ENCODE measurements at regions not wholly inside any gene's neighbourhood (a gene's known extent, or its start where the extent isn't known, plus 50 kb on each side); places are given as distances from the start of the nearest gene placed in this dataset.

DNA sequence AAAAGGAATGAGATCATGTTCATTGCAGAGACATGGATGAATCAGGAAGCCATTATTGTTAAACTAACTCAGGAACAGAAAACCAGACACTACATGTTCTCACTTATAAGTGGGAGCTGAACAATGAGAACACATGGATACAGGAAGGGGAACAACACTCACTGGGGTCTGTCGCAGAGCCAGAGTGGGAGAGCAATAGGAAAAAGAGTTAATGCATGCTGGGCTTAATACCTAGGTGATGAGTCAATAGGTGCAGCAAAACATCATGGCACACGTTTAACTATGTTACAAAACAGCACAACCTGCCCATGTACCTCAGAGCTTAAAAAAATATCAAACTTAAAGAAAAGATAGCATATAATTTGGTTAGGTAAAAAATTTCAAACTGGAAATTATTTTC is 281.4 kb downstream of the PABPC4L start:
- TF ChIP-seq, protein P1, sequence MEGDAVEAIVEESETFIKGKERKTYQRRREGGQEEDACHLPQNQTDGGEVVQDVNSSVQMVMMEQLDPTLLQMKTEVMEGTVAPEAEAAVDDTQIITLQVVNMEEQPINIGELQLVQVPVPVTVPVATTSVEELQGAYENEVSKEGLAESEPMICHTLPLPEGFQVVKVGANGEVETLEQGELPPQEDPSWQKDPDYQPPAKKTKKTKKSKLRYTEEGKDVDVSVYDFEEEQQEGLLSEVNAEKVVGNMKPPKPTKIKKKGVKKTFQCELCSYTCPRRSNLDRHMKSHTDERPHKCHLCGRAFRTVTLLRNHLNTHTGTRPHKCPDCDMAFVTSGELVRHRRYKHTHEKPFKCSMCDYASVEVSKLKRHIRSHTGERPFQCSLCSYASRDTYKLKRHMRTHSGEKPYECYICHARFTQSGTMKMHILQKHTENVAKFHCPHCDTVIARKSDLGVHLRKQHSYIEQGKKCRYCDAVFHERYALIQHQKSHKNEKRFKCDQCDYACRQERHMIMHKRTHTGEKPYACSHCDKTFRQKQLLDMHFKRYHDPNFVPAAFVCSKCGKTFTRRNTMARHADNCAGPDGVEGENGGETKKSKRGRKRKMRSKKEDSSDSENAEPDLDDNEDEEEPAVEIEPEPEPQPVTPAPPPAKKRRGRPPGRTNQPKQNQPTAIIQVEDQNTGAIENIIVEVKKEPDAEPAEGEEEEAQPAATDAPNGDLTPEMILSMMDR (IDR thresholded peaks at IDR 0.05): no peak
- no peak for TF ChIP-seq POLR2A (IDR thresholded peaks at IDR 0.05)
- no peak for TF ChIP-seq EP300 (IDR thresholded peaks at IDR 0.05)

Data from ovary (tissue), 3 donors.